ENCODE measurements at regions not wholly inside any gene's neighbourhood (a gene's known extent, or its start where the extent isn't known, plus 50 kb on each side); places are given as distances from the start of the nearest gene placed in this dataset.

GRCh38 chr18:8548186-8548585 is 61.1 kb upstream of the RAB12 start:
- Histone ChIP-seq H4K91ac (ENCODE audit: insufficient read depth, low read depth, low read length) (no peak overlapping the region), H4K20me1 (ENCODE audit: insufficient read depth, low read length) (no peaks in the 10 kb centered on the region), H2AK9ac (replicated peaks; ENCODE audit: low read depth, low read length, poor library complexity) (no peak overlapping the region), H2BK20ac (ENCODE audit: low read depth, low read length) (no peak overlapping the region), H3K4ac (ENCODE audit: low read depth, low read length) (no peak overlapping the region), H4K8ac (ENCODE audit: low read depth in 2 of 2, low read length in 2 of 2) (no peak overlapping the region), H3K79me1 (ENCODE audit: low read depth in 1 of 2, low read length in 2 of 2) (no peaks in the 10 kb centered on the region), H3K4me1 (ENCODE audit: control insufficient read depth, insufficient read depth, low read length) (no peaks in the 10 kb centered on the region), H3K9me3 (ENCODE audit: control insufficient read depth, insufficient read depth, low read length) (no peaks in the 10 kb centered on the region), H2AFZ (replicated peaks; ENCODE audit: low read length, poor library complexity) (no peak overlapping the region), H3K36me3 (ENCODE audit: control insufficient read depth, insufficient read depth, low read length) (no peaks in the 10 kb centered on the region), H3K9me1 (ENCODE audit: insufficient read depth, low read length) (no peaks in the 10 kb centered on the region), H3K14ac (replicated peaks; ENCODE audit: low read depth, low read length) (no peak overlapping the region), H2AK5ac (ENCODE audit: low read depth, low read length) (no peak overlapping the region), H3K27me3 (ENCODE audit: control insufficient read depth, insufficient read depth, low read length) (peaks cover 8% of the 10 kb centered on the region), H3K9ac (ENCODE audit: low read depth, low read length) (no peak overlapping the region), H2BK120ac (ENCODE audit: low read depth, low read length) (no peak overlapping the region), H3K18ac (ENCODE audit: low read depth, low read length) (no peak overlapping the region), H3K23ac (ENCODE audit: low read depth, low read length) (no peak overlapping the region), H2BK15ac (ENCODE audit: low read depth, low read length) (no peak overlapping the region), H4K5ac (ENCODE audit: low read depth, low read length) (no peak overlapping the region), H3K4me3 (ENCODE audit: insufficient read depth, low read depth, low read length) (no peak overlapping the region), H3K4me2 (ENCODE audit: low read depth, low read length) (no peak overlapping the region), H3K27ac (ENCODE audit: insufficient read depth, low read length) (no peak overlapping the region), H3K56ac (ENCODE audit: extremely low read depth, insufficient read depth, low read length) (no peak overlapping the region), H2BK5ac (ENCODE audit: low read depth, low read length, poor library complexity, severe bottlenecking) (no peak overlapping the region)
- intact Hi-C loops (cut with micrococcal nuclease): no loop called here
- no TSS peak for BruUV-seq (replicated peaks)
- TF ChIP-seq MAZ (IDR thresholded peaks at IDR 0.05; ENCODE audit: borderline replicate concordance, low read depth, low read length) (no peak), FOS (IDR thresholded peaks at IDR 0.05; ENCODE audit: low read depth, low read length) (no peak), RAD21 (IDR thresholded peaks at IDR 0.05; ENCODE audit: low read length) (no peak), RFX5 (IDR thresholded peaks at IDR 0.05; ENCODE audit: low read depth, low read length) (no peak), CHD1 (IDR thresholded peaks at IDR 0.05; ENCODE audit: low read depth, low read length) (no peak), MAFK (IDR thresholded peaks at IDR 0.05; ENCODE audit: low read depth, low read length) (no peak), SMC3 (IDR thresholded peaks at IDR 0.05; ENCODE audit: low read depth, low read length) (no peak), CTCF (conservative IDR thresholded peaks at IDR 0.05; ENCODE audit: low read depth, low read length) (no peak), CEBPB (IDR thresholded peaks at IDR 0.05; ENCODE audit: low read depth, low read length) (no peak), ELK1 (IDR thresholded peaks at IDR 0.05; ENCODE audit: borderline replicate concordance, low read depth, low read length) (no peak), NFE2L2 (IDR thresholded peaks at IDR 0.05; ENCODE audit: low read depth, low read length) (no peak), BHLHE40 (IDR thresholded peaks at IDR 0.05; ENCODE audit: low read depth, low read length) (no peak), RCOR1 (IDR thresholded peaks at IDR 0.05; ENCODE audit: insufficient replicate concordance, low read length) (no peak), MXI1 (IDR thresholded peaks at IDR 0.05; ENCODE audit: borderline replicate concordance, low read depth, low read length) (no peak), POLR2A (IDR thresholded peaks at IDR 0.05; ENCODE audit: low read depth, low read length) (no peak), USF2 (IDR thresholded peaks at IDR 0.05; ENCODE audit: low read depth, low read length) (no peak)
- POLR2A ChIA-PET (ENCODE audit: unreplicated experiment): no interaction called here
- WGBS, 2 experiments (ENCODE audit: extremely low coverage in 2 of 2, insufficient read length in 1 of 2): 80% methylated on average over 5 of the region's 8 CpGs; no CpG with 5 or more reads in 1 of the 2 experiments
- in situ Hi-C loops (cut with MboI; ENCODE audit: low sequenced_read_pairs): no loop called here
- ATAC-seq (ENCODE audit: low read depth) (no peak), DNase-seq (peak; percentile 39)
- CTCF ChIA-PET: interaction anchor here (0.6 kb wide), 1 partner anchor 552 kb away, joined by 3 read pairs; no protein-coding TSS in a partner anchor
- dilution Hi-C loops (cut with HindIII; ENCODE audit: low sequenced_read_pairs, unreplicated experiment): no loop called here
